Astrocyte (in vitro differentiated cells and primary cell): ENCODE measurements at regions not wholly inside any gene's neighbourhood (a gene's known extent, or its start where the extent isn't known, plus 50 kb on each side); places are given as distances from the start of the nearest gene placed in this dataset.

Experiments used
- DNase-seq: peaks from one replicate; pipeline ENCODE4 v3.0.0-alpha.2; 2010; ENCODE audit warnings: low read depth
- FAIRE-seq: peaks from 2 replicates; lab custom pipeline; 2011; peaks lifted over from hg19 to GRCh38; lab: Jason Lieb, UNC
- H2AFZ ChIP-seq: 2 replicates; pipeline ENCODE4 v1.6.0; 2012; ENCODE audit warnings: low read depth, low read length, inconsistent platforms
- H3K27ac ChIP-seq: 2 replicates; pipeline ENCODE4 v1.5.1; 2011; ENCODE audit warnings: low read depth, low read length, inconsistent platforms
- H3K27me3 ChIP-seq: 2 replicates; pipeline ENCODE4 v1.6.0; 2011; ENCODE audit warnings: low read length, inconsistent platforms; ENCODE audit not compliant: insufficient read depth
- H3K36me3 ChIP-seq: 2 replicates; pipeline ENCODE4 v1.5.1; 2011; ENCODE audit warnings: low read length, inconsistent platforms; ENCODE audit not compliant: insufficient read depth
- H3K4me1 ChIP-seq: 2 replicates; pipeline ENCODE4 v1.5.1; 2011; ENCODE audit warnings: low read length, inconsistent platforms; ENCODE audit not compliant: insufficient read depth
- H3K4me2 ChIP-seq: 2 replicates; pipeline ENCODE4 v1.6.0; 2012; ENCODE audit warnings: low read length, inconsistent platforms
- H3K4me3 ChIP-seq: 2 replicates; pipeline ENCODE4 v1.5.1; 2011; ENCODE audit warnings: low read depth, mild to moderate bottlenecking, low read length, inconsistent platforms; ENCODE audit not compliant: insufficient read depth
- H3K79me2 ChIP-seq: 2 replicates; pipeline ENCODE4 v1.6.0; 2012; ENCODE audit warnings: mild to moderate bottlenecking, low read length, inconsistent platforms; ENCODE audit not compliant: insufficient read depth
- H3K9ac ChIP-seq: 2 replicates; pipeline ENCODE4 v1.6.0; 2012; ENCODE audit warnings: mild to moderate bottlenecking, low read length, inconsistent platforms
- H3K9me3 ChIP-seq: 2 replicates; pipeline ENCODE4 v1.5.1; 2012; ENCODE audit warnings: low read depth, mild to moderate bottlenecking, low read length, inconsistent platforms; ENCODE audit not compliant: insufficient read depth
- H4K20me1 ChIP-seq: 2 replicates; pipeline ENCODE4 v1.6.0; 2012; ENCODE audit warnings: low read length, inconsistent platforms; ENCODE audit not compliant: insufficient read depth
- H3K27ac Mint-ChIP-seq: one replicate; pipeline ENCODE4 v1.8.0; 2021; ENCODE audit warnings: mild to moderate bottlenecking, mixed read lengths; ENCODE audit not compliant: unreplicated experiment
- H3K27me3 Mint-ChIP-seq: one replicate; pipeline ENCODE4 v1.8.0; 2021; ENCODE audit warnings: low read depth, mixed read lengths; ENCODE audit not compliant: unreplicated experiment
- H3K36me3 Mint-ChIP-seq: one replicate; pipeline ENCODE4 v1.8.0; 2021; ENCODE audit warnings: low read depth, mixed read lengths; ENCODE audit not compliant: unreplicated experiment
- H3K4me1 Mint-ChIP-seq: one replicate; pipeline ENCODE4 v1.8.0; 2021; ENCODE audit warnings: low read depth, mixed read lengths; ENCODE audit not compliant: unreplicated experiment
- H3K4me3 Mint-ChIP-seq: one replicate; pipeline ENCODE4 v1.8.0; 2021; ENCODE audit warnings: mild to moderate bottlenecking, moderate library complexity, mixed read lengths; ENCODE audit not compliant: unreplicated experiment
- H3K9me3 Mint-ChIP-seq: one replicate; pipeline ENCODE4 v1.8.0; 2021; ENCODE audit warnings: mild to moderate bottlenecking, mixed read lengths; ENCODE audit not compliant: unreplicated experiment
- EZH2 ChIP-seq: IDR thresholded peaks from 2 replicates; pipeline ENCODE4 v1.6.1; 2012; ENCODE audit warnings: mild to moderate bottlenecking, low read length, inconsistent platforms; ENCODE audit not compliant: insufficient read depth
- TF ChIP-seq, protein P1 (sequence below): IDR thresholded peaks from 2 replicates; pipeline ENCODE4 v1.5.1; 2011; ENCODE audit warnings: low read depth, mild to moderate bottlenecking, inconsistent platforms, low read length, moderate library complexity; ENCODE audit not compliant: insufficient read depth

DNA sequence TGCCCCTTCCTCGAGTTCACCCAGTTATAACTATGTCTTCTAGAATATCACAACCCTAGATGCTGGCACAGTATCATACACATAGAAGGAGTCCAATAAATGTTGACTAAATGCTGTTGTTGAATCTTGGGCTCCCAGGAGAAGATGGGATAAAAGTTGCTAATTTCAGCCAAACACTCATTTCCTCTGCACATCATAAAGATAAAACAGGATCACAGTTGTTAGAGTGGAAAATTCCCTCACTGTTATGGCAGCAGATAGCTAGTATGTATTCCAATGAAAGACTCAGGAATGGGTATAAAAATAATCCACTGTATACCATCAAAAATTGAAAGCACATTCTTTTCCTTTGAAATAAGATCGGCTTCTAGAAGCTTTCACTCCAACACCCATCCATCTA lies 294.9 kb upstream of the TSHZ2 start:
- Histone ChIP-seq H4K20me1 (no peaks in the 10 kb centered on the region), H3K9me3 (no peaks in the 10 kb centered on the region), H3K36me3 (no peaks in the 10 kb centered on the region), H3K9ac (no peak overlapping the region), H3K4me2 (no peak overlapping the region), H3K27me3 (no peaks in the 10 kb centered on the region), H2AFZ (no peak overlapping the region), H3K4me3 (no peak overlapping the region), H3K27ac (no peak overlapping the region), H3K79me2 (no peaks in the 10 kb centered on the region), H3K4me1 (no peaks in the 10 kb centered on the region)
- Mint-ChIP-seq H3K9me3 (no peaks in the 10 kb centered on the region), H3K4me1 (no peaks in the 10 kb centered on the region), H3K36me3 (no peaks in the 10 kb centered on the region), H3K27ac (no peak overlapping the region), H3K4me3 (no peak overlapping the region), H3K27me3 (no peaks in the 10 kb centered on the region)
- DNase-seq (no peak), FAIRE-seq (no peak)
- no peak for TF ChIP-seq EZH2
- TF ChIP-seq, protein P1, sequence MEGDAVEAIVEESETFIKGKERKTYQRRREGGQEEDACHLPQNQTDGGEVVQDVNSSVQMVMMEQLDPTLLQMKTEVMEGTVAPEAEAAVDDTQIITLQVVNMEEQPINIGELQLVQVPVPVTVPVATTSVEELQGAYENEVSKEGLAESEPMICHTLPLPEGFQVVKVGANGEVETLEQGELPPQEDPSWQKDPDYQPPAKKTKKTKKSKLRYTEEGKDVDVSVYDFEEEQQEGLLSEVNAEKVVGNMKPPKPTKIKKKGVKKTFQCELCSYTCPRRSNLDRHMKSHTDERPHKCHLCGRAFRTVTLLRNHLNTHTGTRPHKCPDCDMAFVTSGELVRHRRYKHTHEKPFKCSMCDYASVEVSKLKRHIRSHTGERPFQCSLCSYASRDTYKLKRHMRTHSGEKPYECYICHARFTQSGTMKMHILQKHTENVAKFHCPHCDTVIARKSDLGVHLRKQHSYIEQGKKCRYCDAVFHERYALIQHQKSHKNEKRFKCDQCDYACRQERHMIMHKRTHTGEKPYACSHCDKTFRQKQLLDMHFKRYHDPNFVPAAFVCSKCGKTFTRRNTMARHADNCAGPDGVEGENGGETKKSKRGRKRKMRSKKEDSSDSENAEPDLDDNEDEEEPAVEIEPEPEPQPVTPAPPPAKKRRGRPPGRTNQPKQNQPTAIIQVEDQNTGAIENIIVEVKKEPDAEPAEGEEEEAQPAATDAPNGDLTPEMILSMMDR, result no peak

DNA sequence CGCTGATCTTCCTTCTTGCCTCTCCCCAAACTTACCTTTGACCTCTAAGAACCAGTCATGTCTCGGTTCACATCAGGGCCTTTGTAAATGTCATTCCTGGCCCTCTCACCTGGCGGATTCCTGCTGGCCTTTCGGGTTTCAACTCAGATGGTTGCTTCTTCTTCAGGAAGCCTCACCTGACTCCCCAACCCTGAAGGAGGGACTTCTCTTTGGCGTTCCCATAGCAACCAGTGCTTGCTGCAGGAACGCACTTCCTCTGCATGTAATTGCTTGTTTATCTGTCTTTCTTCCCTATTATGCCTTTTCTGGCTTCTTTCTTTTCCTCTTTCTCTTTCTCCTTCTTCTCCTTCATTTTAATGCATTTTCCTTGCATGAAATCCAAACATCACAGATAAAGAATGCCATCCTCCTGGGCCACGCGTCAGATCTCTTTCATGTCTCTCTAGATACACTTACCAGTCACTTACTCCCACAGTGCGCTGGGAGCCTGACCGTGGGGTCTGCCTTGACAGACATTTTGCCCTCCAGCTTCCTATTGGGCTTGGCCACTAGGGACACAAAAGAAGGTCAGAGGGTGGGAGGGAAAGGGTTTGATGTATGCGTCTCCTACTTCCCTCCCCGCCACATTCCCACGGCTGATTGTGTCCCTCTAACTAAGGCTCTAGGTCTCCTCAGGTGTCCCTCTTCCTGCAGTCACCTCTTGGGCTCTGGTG lies 295.7 kb upstream of the TSHZ2 start:
- Mint-ChIP-seq H3K9me3 (no peaks in the 10 kb centered on the region), H3K4me3 (no peak overlapping the region), H3K27me3 (no peaks in the 10 kb centered on the region), H3K27ac (no peak overlapping the region), H3K36me3 (no peaks in the 10 kb centered on the region), H3K4me1 (no peaks in the 10 kb centered on the region)
- no peaks in the 10 kb centered on the region for H3K27me3 ChIP-seq
- no peak overlapping the region for H3K9ac ChIP-seq
- H3K27ac ChIP-seq, result no peak overlapping the region
- H3K36me3 ChIP-seq, result no peaks in the 10 kb centered on the region
- TF ChIP-seq, protein P1, result no peak
- TF ChIP-seq EZH2, result no peak
- FAIRE-seq, result no peak
- H3K79me2 ChIP-seq, result no peaks in the 10 kb centered on the region
- H2AFZ ChIP-seq, result no peak overlapping the region
- H4K20me1 ChIP-seq, result no peaks in the 10 kb centered on the region
- H3K9me3 ChIP-seq, result no peaks in the 10 kb centered on the region
- no peaks in the 10 kb centered on the region for H3K4me1 ChIP-seq
- no peak overlapping the region for H3K4me3 ChIP-seq
- DNase-seq, result no peak
- H3K4me2 ChIP-seq, result no peak overlapping the region

DNA sequence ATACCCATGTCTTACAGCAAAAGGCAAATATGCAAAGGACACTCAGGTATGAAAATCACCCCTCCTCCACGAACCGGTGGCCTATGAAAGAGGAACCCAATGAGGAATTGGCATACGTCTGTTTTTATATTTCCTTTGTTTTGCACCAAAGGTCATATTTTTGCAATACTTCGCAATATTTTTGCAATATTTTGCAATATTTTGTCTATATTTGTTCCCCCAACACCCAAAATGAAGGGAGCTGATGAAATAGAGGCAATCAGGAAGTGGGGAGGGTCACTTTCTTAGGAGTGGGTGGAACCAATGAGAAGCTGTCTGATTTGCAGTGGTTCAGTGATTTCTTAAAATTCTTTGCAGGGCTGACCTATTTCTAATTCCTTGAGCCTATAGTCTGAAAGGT lies 296.8 kb upstream of the TSHZ2 start:
- no peak for DNase-seq
- no peaks in the 10 kb centered on the region for H3K79me2 ChIP-seq
- Mint-ChIP-seq H3K4me1 (no peaks in the 10 kb centered on the region), H3K36me3 (no peaks in the 10 kb centered on the region), H3K4me3 (no peak overlapping the region), H3K27ac (no peak overlapping the region), H3K9me3 (no peaks in the 10 kb centered on the region), H3K27me3 (peaks cover 4% of the 10 kb centered on the region)
- H3K27me3 ChIP-seq, result no peaks in the 10 kb centered on the region
- no peaks in the 10 kb centered on the region for H3K4me1 ChIP-seq
- no peak overlapping the region for H2AFZ ChIP-seq
- no peaks in the 10 kb centered on the region for H3K9me3 ChIP-seq
- no peak overlapping the region for H3K4me3 ChIP-seq
- no peak overlapping the region for H3K9ac ChIP-seq
- H4K20me1 ChIP-seq, result no peaks in the 10 kb centered on the region
- no peak for FAIRE-seq
- H3K27ac ChIP-seq, result no peak overlapping the region
- TF ChIP-seq, protein P1, result no peak
- no peak for TF ChIP-seq EZH2
- H3K4me2 ChIP-seq, result no peak overlapping the region
- no peaks in the 10 kb centered on the region for H3K36me3 ChIP-seq
